Astrocyte of the spinal cord (primary cell): ENCODE measurements at regions not wholly inside any gene's neighbourhood (a gene's known extent, or its start where the extent isn't known, plus 50 kb on each side); places are given as distances from the start of the nearest gene placed in this dataset.

Experiments
- DNase-seq: peaks from one replicate; pipeline ENCODE4 v3.0.0; 2011; ENCODE audit warnings: low read depth, low spot score
- H3K4me3 ChIP-seq: 2 replicates; pipeline ENCODE4 v1.5.1; 2011; ENCODE audit warnings: low read depth, mild to moderate bottlenecking, low read length, moderate library complexity
- CTCF ChIP-seq: IDR thresholded peaks from 2 replicates; pipeline ENCODE4 v1.5.1; 2012; ENCODE audit warnings: low read depth, mild to moderate bottlenecking, low read length, inconsistent platforms
- in situ Hi-C: cut with HindIII; loops from 2 replicates; pipeline ENCODE4 v1.10.0; 2017; ENCODE audit warnings: low sequenced_read_pairs

DNA sequence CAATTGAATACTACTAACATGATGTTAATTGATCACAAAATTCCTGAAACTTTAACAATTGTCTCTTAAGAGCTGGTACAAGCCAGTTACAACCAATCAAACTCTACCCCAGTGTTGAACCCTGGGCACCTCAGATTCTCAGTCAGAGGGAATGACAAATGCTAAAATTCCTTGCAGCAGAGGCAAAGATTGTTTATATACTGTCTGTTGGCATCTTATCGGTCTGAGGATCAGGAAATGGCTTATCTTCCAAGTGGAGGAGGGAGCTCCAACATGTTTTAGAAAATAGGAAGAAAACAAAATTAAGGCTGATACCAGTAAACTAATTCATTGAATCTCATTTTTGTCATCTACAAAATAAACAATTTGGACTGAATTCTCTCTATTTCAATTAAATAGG is 527.8 kb upstream of the ZNF608 start:
- no peak for DNase-seq
- in situ Hi-C loops = no loop called here
- no peak overlapping the region for H3K4me3 ChIP-seq
- TF ChIP-seq CTCF = no peak

GRCh38 chr5:125274938-125275724 is 528.7 kb upstream of the ZNF608 start:
- peak; percentile 74 for DNase-seq
- no peak overlapping the region for H3K4me3 ChIP-seq
- TF ChIP-seq CTCF = no peak

DNA sequence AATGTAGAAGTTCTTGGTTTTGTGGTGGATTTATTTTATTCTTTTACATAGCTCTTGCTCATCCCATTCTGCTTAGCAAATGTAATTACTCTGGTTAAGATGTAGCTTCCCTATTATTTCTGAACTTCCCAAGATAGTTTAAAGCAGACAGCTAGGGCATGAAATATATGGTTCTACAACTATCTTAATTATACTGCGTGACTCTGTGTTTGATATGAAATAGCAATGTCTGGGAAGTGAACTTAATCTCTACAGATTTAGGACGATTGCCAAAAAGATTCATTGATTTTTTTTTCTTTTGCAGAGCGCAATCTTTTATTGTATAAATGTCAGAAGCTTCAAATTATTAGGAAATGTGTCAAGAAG is 529.3 kb upstream of the ZNF608 start:
- H3K4me3 ChIP-seq = no peak overlapping the region
- in situ Hi-C loops = no loop called here
- DNase-seq = no peak
- TF ChIP-seq CTCF = no peak

More at GRCh38 chr5:125274938-125275724, 528.7 kb upstream of the ZNF608 start:
- in situ Hi-C loops = no loop called here

- DNase-seq = no peak
- H3K4me3 ChIP-seq = no peak overlapping the region
- TF ChIP-seq CTCF = no peak
- in situ Hi-C loops = no loop called here
These were observed 529.7 kb upstream of the ZNF608 start for GRCh38 chr5:125276096-125276495.

DNA sequence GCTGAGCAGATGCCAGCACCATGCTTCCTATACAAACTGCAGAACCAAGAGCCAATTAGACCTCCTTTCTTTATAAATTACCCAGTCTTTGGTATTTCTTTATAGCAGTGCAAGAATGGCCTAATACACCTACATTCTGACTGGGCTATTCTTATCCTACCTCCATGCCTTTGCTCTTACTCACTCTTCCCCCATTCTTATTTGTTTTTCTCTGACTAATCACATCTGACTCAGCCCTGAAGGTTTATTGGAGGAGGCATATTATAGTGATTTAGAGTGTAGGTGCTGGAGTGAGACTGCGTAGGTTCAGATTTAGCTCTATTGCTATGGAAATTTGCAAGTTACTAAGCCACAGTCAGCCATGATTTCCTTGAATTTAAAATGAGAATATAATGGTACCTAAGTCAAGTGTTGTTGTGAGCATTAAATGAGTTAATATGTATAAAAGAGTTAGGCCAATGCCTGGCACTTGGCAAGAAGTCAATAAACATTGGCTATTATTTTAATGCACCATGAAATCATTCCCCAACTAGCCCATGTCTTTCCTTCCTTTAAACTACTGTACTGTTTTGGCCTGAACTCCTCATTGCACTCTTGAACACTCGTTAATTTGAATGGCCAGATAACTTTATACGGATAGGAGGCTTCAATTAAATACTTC is 531.2 kb upstream of the ZNF608 start:
- DNase-seq = peak; percentile 94
- in situ Hi-C loops = no loop called here
- no peak overlapping the region for H3K4me3 ChIP-seq
- TF ChIP-seq CTCF = no peak

DNA sequence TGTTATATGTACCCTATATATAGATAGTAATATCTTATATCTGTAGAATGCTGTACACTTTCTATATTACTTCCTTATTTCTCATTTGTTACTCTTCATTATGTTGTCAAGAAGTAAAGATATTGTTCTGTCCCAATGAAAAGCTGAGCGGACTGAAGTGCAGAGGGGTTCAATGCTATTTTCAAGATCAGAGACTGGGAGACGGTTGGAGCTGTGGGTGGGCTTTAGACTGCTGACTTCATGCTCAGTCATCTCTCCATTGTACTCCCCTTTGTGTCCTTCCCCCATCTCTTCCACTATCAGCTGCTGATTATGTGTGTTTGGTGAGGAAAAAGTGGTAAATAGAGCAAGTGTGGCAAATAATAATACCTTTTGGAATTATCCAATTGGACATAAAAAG is 532.3 kb upstream of the ZNF608 start:
- in situ Hi-C loops = no loop called here
- TF ChIP-seq CTCF = no peak

More for the DNA sequence above, 532.3 kb upstream of the ZNF608 start:
- no peak for DNase-seq
- H3K4me3 ChIP-seq = no peak overlapping the region
